ENCODE measurements at regions not wholly inside any gene's neighbourhood (a gene's known extent, or its start where the extent isn't known, plus 50 kb on each side); places are given as distances from the start of the nearest gene placed in this dataset.

- TF ChIP-seq CTCF (IDR thresholded peaks at IDR 0.05), result no peak
- Histone ChIP-seq H3K36me3 (ENCODE audit: control insufficient read depth, insufficient read depth, low read length) (no peaks in the 10 kb centered on the region), H3K4me3 (ENCODE audit: low read depth, low read length) (no peak overlapping the region), H3K9ac (no peak overlapping the region), H3K9me3 (ENCODE audit: control insufficient read depth, low read length) (no peaks in the 10 kb centered on the region), H3K4me2 (ENCODE audit: low read length) (no peak overlapping the region), H2AFZ (no peak overlapping the region), H3K79me2 (no peaks in the 10 kb centered on the region), H3K4me1 (no peaks in the 10 kb centered on the region), H3K27ac (no peak overlapping the region), H3K27me3 (ENCODE audit: control insufficient read depth, insufficient read depth, low read length) (no peaks in the 10 kb centered on the region)
Measured at GRCh38 chr22:34943830-34944229, 122.1 kb upstream of the ISX start.

GRCh38 chr22:34946339-34946985 lies 119.5 kb upstream of the ISX start:
- H2AFZ ChIP-seq, result no peak overlapping the region
- no peaks in the 10 kb centered on the region for H3K79me2 ChIP-seq
- no peak overlapping the region for H3K4me3 ChIP-seq (ENCODE audit: low read depth, low read length)
- H3K9ac ChIP-seq, result no peak overlapping the region
- no peak overlapping the region for H3K4me2 ChIP-seq (ENCODE audit: low read length)
- no peaks in the 10 kb centered on the region for H3K27me3 ChIP-seq (ENCODE audit: control insufficient read depth, insufficient read depth, low read length)
- no peaks in the 10 kb centered on the region for H3K9me3 ChIP-seq (ENCODE audit: control insufficient read depth, low read length)
- TF ChIP-seq CTCF (IDR thresholded peaks at IDR 0.05), result no peak
- no peaks in the 10 kb centered on the region for H3K36me3 ChIP-seq (ENCODE audit: control insufficient read depth, insufficient read depth, low read length)
- H3K27ac ChIP-seq, result no peak overlapping the region
- no peaks in the 10 kb centered on the region for H3K4me1 ChIP-seq

GRCh38 chr22:34950489-34950888 lies 115.5 kb upstream of the ISX start:
- Histone ChIP-seq H3K36me3 (ENCODE audit: control insufficient read depth, insufficient read depth, low read length) (no peaks in the 10 kb centered on the region), H3K4me2 (ENCODE audit: low read length) (no peak overlapping the region), H3K27me3 (ENCODE audit: control insufficient read depth, insufficient read depth, low read length) (no peaks in the 10 kb centered on the region), H3K27ac (no peak overlapping the region), H3K4me3 (ENCODE audit: low read depth, low read length) (no peak overlapping the region), H3K4me1 (no peaks in the 10 kb centered on the region), H2AFZ (no peak overlapping the region), H3K9ac (no peak overlapping the region), H3K79me2 (no peaks in the 10 kb centered on the region), H3K9me3 (ENCODE audit: control insufficient read depth, low read length) (no peaks in the 10 kb centered on the region)
- no peak for TF ChIP-seq CTCF (IDR thresholded peaks at IDR 0.05)

- Histone ChIP-seq H3K27me3 (ENCODE audit: control insufficient read depth, insufficient read depth, low read length) (no peaks in the 10 kb centered on the region), H2AFZ (no peak overlapping the region), H3K9me3 (ENCODE audit: control insufficient read depth, low read length) (no peaks in the 10 kb centered on the region), H3K36me3 (ENCODE audit: control insufficient read depth, insufficient read depth, low read length) (no peaks in the 10 kb centered on the region), H3K4me3 (ENCODE audit: low read depth, low read length) (no peak overlapping the region), H3K4me1 (no peaks in the 10 kb centered on the region), H3K79me2 (no peaks in the 10 kb centered on the region), H3K9ac (no peak overlapping the region), H3K4me2 (ENCODE audit: low read length) (no peak overlapping the region), H3K27ac (no peak overlapping the region)
- TF ChIP-seq CTCF (IDR thresholded peaks at IDR 0.05), result no peak
Measured at GRCh38 chr22:34951212-34951611, 114.7 kb upstream of the ISX start.

GRCh38 chr22:34960005-34960404 lies 106.0 kb upstream of the ISX start:
- H3K27ac ChIP-seq, result no peak overlapping the region
- no peak overlapping the region for H3K4me3 ChIP-seq (ENCODE audit: low read depth, low read length)
- H3K36me3 ChIP-seq (ENCODE audit: control insufficient read depth, insufficient read depth, low read length), result no peaks in the 10 kb centered on the region
- no peaks in the 10 kb centered on the region for H3K27me3 ChIP-seq (ENCODE audit: control insufficient read depth, insufficient read depth, low read length)
- no peaks in the 10 kb centered on the region for H3K9me3 ChIP-seq (ENCODE audit: control insufficient read depth, low read length)
- H3K9ac ChIP-seq, result no peak overlapping the region
- no peaks in the 10 kb centered on the region for H3K79me2 ChIP-seq
- no peak overlapping the region for H3K4me2 ChIP-seq (ENCODE audit: low read length)
- H3K4me1 ChIP-seq, result no peaks in the 10 kb centered on the region
- no peak for TF ChIP-seq CTCF (IDR thresholded peaks at IDR 0.05)
- H2AFZ ChIP-seq, result no peak overlapping the region
